SK-N-SH treated with all-trans-retinoic acid at 6 μM for 48 hours (cell line): ENCODE measurements at regions not wholly inside any gene's neighbourhood (a gene's known extent, or its start where the extent isn't known, plus 50 kb on each side); places are given as distances from the start of the nearest gene placed in this dataset.
A peak's percentile ranks its signal among the peaks of the same experiment; 100 is the strongest.
"Not testable (repeated sequence)": the region's sequence is repeated elsewhere in the genome, so short reads cannot be mapped to it uniquely, and the experiment has no call there.

ENCODE experiments used
- ATAC-seq: fragments of 200-7000 bp; cut with Tn5 transposase; 3 replicates; pipeline ENCODE4 v1.9.1; 2020; ENCODE audit warnings: mild to moderate bottlenecking, moderate library complexity
- ARNTL ChIP-seq: fragments of 450-650 bp; formaldehyde crosslinking; IDR thresholded peaks from 2 replicates; pipeline ENCODE4 v1.5.0; 2020; ENCODE audit warnings: low read depth, mild to moderate bottlenecking, moderate library complexity, borderline replicate concordance
- BACH2 ChIP-seq: fragments of 250-450 bp; sonication (Bioruptor Pico); IDR thresholded peaks from 2 replicates; pipeline ENCODE4 v1.9.0; 2021; ENCODE audit warnings: mild to moderate bottlenecking, borderline replicate concordance
- ISL1 ChIP-seq: fragments of 250-450 bp; sonication (Bioruptor Pico); IDR thresholded peaks from 2 replicates; pipeline ENCODE4 v2.1.2; 2022; ENCODE audit warnings: mild to moderate bottlenecking, moderate library complexity
- OSR1 ChIP-seq: fragments of 250-450 bp; sonication (Bioruptor Pico); IDR thresholded peaks from 2 replicates; pipeline ENCODE4 v1.8.0; 2022; ENCODE audit warnings: moderate library complexity, mild to moderate bottlenecking, inconsistent platforms
- PATZ1 ChIP-seq: fragments of 250-450 bp; sonication (Bioruptor Pico); IDR thresholded peaks from 2 replicates; pipeline ENCODE4 v1.8.0; 2020; ENCODE audit warnings: mild to moderate bottlenecking, moderate library complexity, borderline replicate concordance
- POU6F1 ChIP-seq: fragments of 250-450 bp; sonication (Bioruptor Pico); IDR thresholded peaks from 2 replicates; pipeline ENCODE4 v1.8.0; 2021; ENCODE audit warnings: low read depth, mild to moderate bottlenecking, moderate library complexity, borderline replicate concordance
- PPARA ChIP-seq: fragments of 250-450 bp; sonication (Bioruptor Pico); IDR thresholded peaks from 2 replicates; pipeline ENCODE4 v1.5.0; 2020; ENCODE audit warnings: mild to moderate bottlenecking, borderline replicate concordance
- RARB ChIP-seq: fragments of 250-450 bp; sonication (Bioruptor Pico); IDR thresholded peaks from 2 replicates; pipeline ENCODE4 v1.8.0; 2021; ENCODE audit warnings: mild to moderate bottlenecking, moderate library complexity
- TSHZ2 ChIP-seq: fragments of 250-450 bp; sonication (Bioruptor Pico); IDR thresholded peaks from 2 replicates; pipeline ENCODE4 v1.5.0; 2020; ENCODE audit warnings: mild to moderate bottlenecking, moderate library complexity
- ZC3H10 ChIP-seq: fragments of 250-450 bp; sonication (Bioruptor Pico); IDR thresholded peaks from 2 replicates; pipeline ENCODE4 v1.5.1; 2021; ENCODE audit warnings: mild to moderate bottlenecking, moderate library complexity
- ZFP3 ChIP-seq: fragments of 250-450 bp; sonication (Bioruptor Pico); IDR thresholded peaks from 2 replicates; pipeline ENCODE4 v1.5.0; 2020; ENCODE audit warnings: mild to moderate bottlenecking, moderate library complexity
- ZFP30 ChIP-seq: fragments of 450-650 bp; formaldehyde crosslinking; IDR thresholded peaks from 2 replicates; pipeline ENCODE4 v1.5.0; 2022; ENCODE audit warnings: mild to moderate bottlenecking, moderate library complexity
- ZNF565 ChIP-seq: fragments of 450-650 bp; formaldehyde crosslinking; conservative IDR thresholded peaks from 2 replicates; pipeline ENCODE4 v1.5.0; 2020; ENCODE audit warnings: low read depth, mild to moderate bottlenecking, moderate library complexity
- ZNF70 ChIP-seq: fragments of 450-650 bp; formaldehyde crosslinking; IDR thresholded peaks from 2 replicates; pipeline ENCODE4 v1.5.0; 2020; ENCODE audit warnings: mild to moderate bottlenecking, moderate library complexity
- ZNF8 ChIP-seq: fragments of 450-650 bp; formaldehyde crosslinking; IDR thresholded peaks from 2 replicates; pipeline ENCODE4 v1.5.0; 2020; ENCODE audit warnings: mild to moderate bottlenecking, moderate library complexity

- no peak for ATAC-seq
- no peak for TF ChIP-seq ZFP3 (CRISPR knock-in tag)
- no peak for TF ChIP-seq ZNF8
- TF ChIP-seq ZNF565 (CRISPR knock-in tag), result no peak
- no peak for TF ChIP-seq PATZ1
- TF ChIP-seq ARNTL (CRISPR knock-in tag), result no peak
- no peak for TF ChIP-seq PPARA (CRISPR knock-in tag)
- no peak for TF ChIP-seq TSHZ2
- no peak for TF ChIP-seq ZNF70 (CRISPR knock-in tag)
- no peak for TF ChIP-seq ZFP30 (CRISPR knock-in tag)
- no peak for TF ChIP-seq ISL1 (CRISPR knock-in tag)
- TF ChIP-seq POU6F1 (CRISPR knock-in tag), result no peak
Observed at GRCh38 chr5:17367256-17367840, 130.7 kb upstream of the TAF11L2 start.

- no peak for ATAC-seq
- TF ChIP-seq ISL1 (CRISPR knock-in tag), result no peak
- TF ChIP-seq TSHZ2, result no peak
Observed at GRCh38 chr5:17370651-17371050, 127.4 kb upstream of the TAF11L2 start.

- no peak for ATAC-seq
- no peak for TF ChIP-seq ZNF8
- no peak for TF ChIP-seq ZC3H10 (CRISPR knock-in tag)
Observed at GRCh38 chr5:17373406-17373805, 124.6 kb upstream of the TAF11L2 start.

- TF ChIP-seq ZC3H10 (CRISPR knock-in tag), result no peak
- no peak for TF ChIP-seq BACH2
- no peak for TF ChIP-seq OSR1 (CRISPR knock-in tag)
- no peak for TF ChIP-seq ARNTL (CRISPR knock-in tag)
- TF ChIP-seq, all 23 proteins: peak for 0
- ATAC-seq, result no peak
Observed at GRCh38 chr5:17373814-17374556, 124.0 kb upstream of the TAF11L2 start.

- TF ChIP-seq ZFP30 (CRISPR knock-in tag), result no peak
- peak; percentile 54; the same call in 1 of the 2 replicates for TF ChIP-seq ISL1 (CRISPR knock-in tag)
- TF ChIP-seq RARB (CRISPR knock-in tag), result no peak
- no peak for TF ChIP-seq PATZ1
- TF ChIP-seq BACH2, result no peak
- TF ChIP-seq ARNTL (CRISPR knock-in tag), result no peak
- TF ChIP-seq ZNF8, result no peak
- ATAC-seq, result no peak
Observed at GRCh38 chr5:17374973-17375742, 122.9 kb upstream of the TAF11L2 start.

GRCh38 chr5:17375886-17376285, 122.1 kb upstream of the TAF11L2 start:
- not testable (repeated sequence) for ATAC-seq
